ENCODE measurements at regions not wholly inside any gene's neighbourhood (a gene's known extent, or its start where the extent isn't known, plus 50 kb on each side); places are given as distances from the start of the nearest gene placed in this dataset.

- H3K4me1 ChIP-seq = no peaks in the 10 kb centered on the region
- TF ChIP-seq, protein P1, sequence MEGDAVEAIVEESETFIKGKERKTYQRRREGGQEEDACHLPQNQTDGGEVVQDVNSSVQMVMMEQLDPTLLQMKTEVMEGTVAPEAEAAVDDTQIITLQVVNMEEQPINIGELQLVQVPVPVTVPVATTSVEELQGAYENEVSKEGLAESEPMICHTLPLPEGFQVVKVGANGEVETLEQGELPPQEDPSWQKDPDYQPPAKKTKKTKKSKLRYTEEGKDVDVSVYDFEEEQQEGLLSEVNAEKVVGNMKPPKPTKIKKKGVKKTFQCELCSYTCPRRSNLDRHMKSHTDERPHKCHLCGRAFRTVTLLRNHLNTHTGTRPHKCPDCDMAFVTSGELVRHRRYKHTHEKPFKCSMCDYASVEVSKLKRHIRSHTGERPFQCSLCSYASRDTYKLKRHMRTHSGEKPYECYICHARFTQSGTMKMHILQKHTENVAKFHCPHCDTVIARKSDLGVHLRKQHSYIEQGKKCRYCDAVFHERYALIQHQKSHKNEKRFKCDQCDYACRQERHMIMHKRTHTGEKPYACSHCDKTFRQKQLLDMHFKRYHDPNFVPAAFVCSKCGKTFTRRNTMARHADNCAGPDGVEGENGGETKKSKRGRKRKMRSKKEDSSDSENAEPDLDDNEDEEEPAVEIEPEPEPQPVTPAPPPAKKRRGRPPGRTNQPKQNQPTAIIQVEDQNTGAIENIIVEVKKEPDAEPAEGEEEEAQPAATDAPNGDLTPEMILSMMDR (IDR thresholded peaks at IDR 0.05) = no peak
- ATAC-seq = no peak
- intact Hi-C loops (cut with DNase I) = no loop called here
- no peak for DNase-seq
- H3K27ac ChIP-seq = no peak overlapping the region
- no peak overlapping the region for H3K4me3 ChIP-seq
- no peaks in the 10 kb centered on the region for H3K36me3 ChIP-seq (ENCODE audit: insufficient read depth in 1 of 2, low read depth in 1 of 2)
- H3K9me3 ChIP-seq = no peaks in the 10 kb centered on the region
- no peaks in the 10 kb centered on the region for H3K27me3 ChIP-seq (ENCODE audit: insufficient read depth in 3 of 3, low read length in 2 of 3)
Measured at GRCh38 chr7:85498031-85498430, 311.2 kb upstream of the SEMA3D start.

GRCh38 chr7:85489498-85489897, 302.6 kb upstream of the SEMA3D start:
- Histone ChIP-seq H3K27me3 (ENCODE audit: insufficient read depth in 3 of 3, low read length in 2 of 3) (no peaks in the 10 kb centered on the region), H3K27ac (no peak overlapping the region), H3K4me1 (no peaks in the 10 kb centered on the region), H3K4me3 (no peak overlapping the region), H3K36me3 (ENCODE audit: insufficient read depth in 1 of 2, low read depth in 1 of 2) (no peaks in the 10 kb centered on the region), H3K9me3 (no peaks in the 10 kb centered on the region)
- DNase-seq = no peak
- intact Hi-C loops (cut with DNase I) = no loop called here
- TF ChIP-seq, protein P1 (IDR thresholded peaks at IDR 0.05) = no peak
- WGBS, 3 donors = 74 to 83% (median 82%) methylated on average over 3 of the region's 3 CpGs
- no peak for ATAC-seq

- TF ChIP-seq, protein P1 (IDR thresholded peaks at IDR 0.05) = no peak
- Histone ChIP-seq H3K27ac (no peak overlapping the region), H3K9me3 (no peaks in the 10 kb centered on the region), H3K36me3 (ENCODE audit: insufficient read depth in 1 of 2, low read depth in 1 of 2) (no peaks in the 10 kb centered on the region), H3K4me3 (no peak overlapping the region), H3K27me3 (ENCODE audit: insufficient read depth in 3 of 3, low read length in 2 of 3) (no peaks in the 10 kb centered on the region), H3K4me1 (no peaks in the 10 kb centered on the region)
- DNase-seq (no peak), ATAC-seq (no peak)
- intact Hi-C loops (cut with DNase I) = no loop called here
- 88 to 96% (median 91%) methylated on average over 1 of the region's 1 CpG for WGBS, 3 donors
Measured at GRCh38 chr7:85488406-85488805, 301.6 kb upstream of the SEMA3D start.

DNA sequence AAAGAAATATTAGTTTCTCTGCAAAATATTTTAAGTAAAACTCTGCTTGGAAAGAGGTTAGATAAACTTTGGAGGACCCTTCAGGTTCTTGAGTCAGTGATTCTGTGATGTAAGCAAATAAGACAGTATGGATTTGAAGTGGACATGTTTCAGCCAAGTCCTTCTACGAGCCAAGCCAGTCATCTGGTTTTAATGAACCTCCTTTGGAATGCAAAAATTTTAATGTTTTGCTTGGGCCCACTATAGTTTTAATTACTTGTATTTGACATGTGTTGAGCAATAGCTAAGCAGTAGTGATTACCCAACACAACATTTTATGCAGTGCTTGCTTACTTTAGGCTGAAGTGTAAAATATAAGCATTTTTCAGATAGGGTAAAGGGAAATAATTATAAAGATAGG, 296.3 kb upstream of the SEMA3D start:
- WGBS, 3 donors = 25 to 44% (median 44%) methylated on average over 1 of the region's 1 CpG
- Histone ChIP-seq H3K9me3 (no peaks in the 10 kb centered on the region), H3K36me3 (ENCODE audit: insufficient read depth in 1 of 2, low read depth in 1 of 2) (no peaks in the 10 kb centered on the region), H3K4me1 (no peaks in the 10 kb centered on the region), H3K27ac (no peak overlapping the region), H3K27me3 (ENCODE audit: insufficient read depth in 3 of 3, low read length in 2 of 3) (no peaks in the 10 kb centered on the region), H3K4me3 (no peak overlapping the region)
- TF ChIP-seq, protein P1 (IDR thresholded peaks at IDR 0.05) = no peak
- ATAC-seq = no peak
- DNase-seq = no peak
- intact Hi-C loops (cut with DNase I) = no loop called here

GRCh38 chr7:85480666-85481065, 293.8 kb upstream of the SEMA3D start:
- no peaks in the 10 kb centered on the region for H3K27me3 ChIP-seq (ENCODE audit: insufficient read depth in 3 of 3, low read length in 2 of 3)
- intact Hi-C loops (cut with DNase I) = no loop called here
- ATAC-seq (no peak), DNase-seq (no peak)
- no peak overlapping the region for H3K27ac ChIP-seq
- WGBS, 3 donors = 75 to 95% (median 86%) methylated on average over 1 of the region's 1 CpG
- TF ChIP-seq, protein P1 (IDR thresholded peaks at IDR 0.05) = no peak
- H3K36me3 ChIP-seq (ENCODE audit: insufficient read depth in 1 of 2, low read depth in 1 of 2) = no peaks in the 10 kb centered on the region
- no peaks in the 10 kb centered on the region for H3K9me3 ChIP-seq
- no peak overlapping the region for H3K4me3 ChIP-seq
- no peaks in the 10 kb centered on the region for H3K4me1 ChIP-seq

All from psoas muscle (tissue), 7 donors.